Activated CD4-positive, alpha-beta T cell treated with anti-CD3 and anti-CD28 coated beads, Interleukin-2, Interleukin-4, amounts not matched to agents 100 ng/mL and 50 ng/mL, durations not matched to agents 16 hours and 8 hours (primary cell): ENCODE measurements at regions not wholly inside any gene's neighbourhood (a gene's known extent, or its start where the extent isn't known, plus 50 kb on each side); places are given as distances from the start of the nearest gene placed in this dataset.

Experiments
- DNase-seq: peaks from one replicate; pipeline ENCODE4 v3.0.0-alpha.2; 2020; ENCODE audit warnings: low spot score

DNA sequence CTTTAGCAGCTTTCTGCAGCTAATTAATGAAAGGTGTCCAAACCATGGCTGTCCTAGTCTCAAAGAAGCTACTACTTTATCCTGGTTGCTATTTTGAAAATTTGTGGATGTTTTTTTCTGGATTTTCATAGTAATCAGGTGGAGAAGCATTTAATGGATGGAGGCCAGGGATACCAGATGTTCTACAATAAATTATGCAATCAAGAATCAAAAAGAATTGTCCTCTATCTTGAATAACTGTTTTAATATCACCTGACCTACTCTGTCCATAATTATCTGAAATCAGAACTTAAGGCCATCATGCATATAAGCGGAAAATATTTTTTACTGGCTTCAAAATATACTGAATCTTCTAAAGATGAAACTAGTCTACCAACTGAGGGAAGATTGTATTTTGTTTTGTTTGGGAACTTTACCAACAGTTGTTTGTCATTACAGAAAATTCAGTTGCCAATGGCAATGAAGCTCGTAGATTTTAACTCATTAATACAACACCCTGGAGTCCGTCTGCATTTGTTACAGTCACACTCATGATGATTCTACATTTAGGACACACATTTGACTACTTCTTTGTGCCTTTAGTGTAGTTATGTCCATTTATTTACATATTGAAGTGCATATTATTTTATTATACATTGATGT is 762.3 kb upstream of the GRM7 start:
- DNase-seq, result no peak

DNA sequence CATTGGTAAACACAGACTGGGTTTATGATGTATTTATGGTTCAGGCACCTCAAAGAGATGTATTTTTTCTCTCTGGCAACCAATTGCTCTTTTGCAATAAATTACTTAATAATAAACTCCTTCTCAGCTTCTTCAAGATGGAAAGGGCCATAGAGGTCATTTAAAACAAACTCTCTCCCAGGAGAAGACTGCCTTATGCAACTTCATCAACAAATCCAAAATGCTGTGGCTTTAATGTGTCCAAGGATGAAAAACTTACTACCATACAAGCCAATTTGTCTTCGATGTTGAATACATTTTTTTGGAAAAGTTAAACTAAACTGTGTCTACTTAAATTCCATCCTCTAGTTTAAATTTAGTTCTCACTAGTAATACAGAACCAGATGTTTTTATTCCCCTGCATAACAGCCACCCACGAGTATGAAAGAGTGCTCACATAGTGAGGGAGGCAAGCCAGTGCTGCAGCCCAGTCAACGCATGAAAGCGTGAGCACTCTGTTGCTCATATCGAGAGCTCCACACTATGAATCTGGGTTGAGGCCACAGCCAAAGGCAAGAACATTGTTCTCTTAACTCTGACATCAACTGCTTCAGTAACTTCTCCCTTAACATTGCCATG is 761.3 kb upstream of the GRM7 start:
- DNase-seq, result no peak

DNA sequence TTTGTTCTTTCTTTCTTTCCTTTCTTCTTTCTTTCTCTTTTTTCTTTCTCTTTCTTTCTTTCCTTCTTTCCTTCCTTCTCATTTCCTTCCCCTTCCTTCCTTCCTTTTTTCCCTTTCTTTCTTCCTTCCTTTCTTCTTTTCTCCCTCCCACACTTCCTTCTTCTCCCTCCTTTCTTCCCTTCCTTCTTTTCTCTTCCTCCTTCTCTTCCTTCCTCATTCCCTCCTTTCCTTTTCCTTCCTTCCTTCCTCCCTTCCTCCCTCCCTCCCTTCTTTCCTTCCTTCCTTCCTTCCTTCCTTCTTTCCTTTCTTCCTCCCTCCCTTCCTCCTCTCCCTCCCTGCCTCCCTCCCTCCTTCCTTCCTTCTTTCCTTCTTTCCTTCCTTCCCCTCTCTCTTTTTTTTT is 755.7 kb upstream of the GRM7 start:
- DNase-seq, result no peak

DNA sequence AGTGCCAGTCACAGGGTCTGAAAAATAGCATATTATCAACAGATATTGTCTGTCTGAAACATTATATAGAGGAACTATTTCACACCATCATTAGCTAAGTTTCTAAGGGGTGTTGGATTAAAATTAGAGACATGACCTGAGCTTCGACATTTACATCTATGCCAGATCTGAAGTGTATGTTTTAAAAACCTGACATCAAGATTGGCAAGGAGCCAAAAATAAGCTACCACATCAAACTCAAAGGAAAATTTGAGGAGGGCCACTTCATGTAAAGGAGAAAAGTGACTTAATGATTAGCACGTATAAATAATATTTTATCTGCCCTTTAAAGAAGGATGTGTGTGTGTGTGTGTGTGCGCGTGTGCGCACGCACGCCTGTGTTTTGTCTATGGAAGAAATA is 752.0 kb upstream of the GRM7 start:
- DNase-seq, result no peak

DNA sequence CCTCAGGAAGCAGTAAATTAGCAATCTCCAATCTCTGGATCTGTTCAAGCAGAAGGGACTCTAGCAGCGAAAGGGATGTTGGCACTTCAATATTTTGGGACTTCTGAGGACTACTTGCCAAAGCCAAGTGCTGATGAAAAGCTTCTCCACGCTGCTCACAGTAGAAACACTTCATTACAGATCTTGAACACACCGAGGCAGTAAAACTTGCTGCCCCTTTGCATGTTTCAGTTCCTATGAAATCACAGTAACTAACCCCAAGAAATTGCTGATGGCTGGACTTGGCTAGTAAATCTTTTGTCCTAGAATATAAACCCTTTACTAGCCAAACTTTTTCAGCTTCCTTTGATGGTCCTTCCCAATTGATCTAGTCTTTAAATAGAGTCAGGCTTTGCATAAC is 750.5 kb upstream of the GRM7 start:
- DNase-seq, result no peak

DNA sequence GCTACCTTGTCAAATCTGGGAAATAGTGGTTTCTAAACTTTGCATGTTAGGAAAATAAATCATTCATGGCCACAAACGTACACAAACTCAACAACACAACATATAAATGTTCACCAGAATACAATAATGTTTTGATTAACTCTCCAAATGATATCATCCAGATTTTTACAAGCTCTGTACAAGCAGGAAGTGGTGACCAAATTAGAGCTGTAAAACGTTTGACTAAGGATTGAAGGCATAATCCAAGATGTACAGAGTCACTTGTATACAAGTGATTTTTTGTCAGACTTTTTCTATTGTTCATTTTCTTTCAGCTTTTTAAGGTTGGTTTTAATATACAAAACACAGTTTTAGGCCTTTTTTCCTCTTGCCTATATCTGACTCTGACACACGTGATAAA is 748.4 kb upstream of the GRM7 start:
- DNase-seq, result no peak

DNA sequence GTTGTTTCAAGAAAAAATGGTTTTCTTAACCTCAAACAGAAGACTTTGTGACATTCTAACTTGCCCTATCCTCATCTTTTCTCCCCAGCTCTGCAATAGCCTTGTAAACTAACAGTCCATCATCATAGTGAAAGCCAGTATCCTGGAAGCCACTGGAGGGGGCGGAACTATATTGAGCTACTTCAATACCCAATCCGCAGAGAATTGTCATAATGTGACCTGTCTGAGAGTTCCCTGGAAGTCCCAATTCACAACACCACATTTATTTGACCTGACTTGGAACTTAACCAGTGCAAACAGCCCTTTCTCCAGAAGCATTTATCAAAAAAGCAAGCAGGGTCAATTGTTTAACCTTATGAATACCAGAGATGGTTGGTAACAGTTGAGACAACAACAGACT is 747.6 kb upstream of the GRM7 start:
- no peak for DNase-seq

DNA sequence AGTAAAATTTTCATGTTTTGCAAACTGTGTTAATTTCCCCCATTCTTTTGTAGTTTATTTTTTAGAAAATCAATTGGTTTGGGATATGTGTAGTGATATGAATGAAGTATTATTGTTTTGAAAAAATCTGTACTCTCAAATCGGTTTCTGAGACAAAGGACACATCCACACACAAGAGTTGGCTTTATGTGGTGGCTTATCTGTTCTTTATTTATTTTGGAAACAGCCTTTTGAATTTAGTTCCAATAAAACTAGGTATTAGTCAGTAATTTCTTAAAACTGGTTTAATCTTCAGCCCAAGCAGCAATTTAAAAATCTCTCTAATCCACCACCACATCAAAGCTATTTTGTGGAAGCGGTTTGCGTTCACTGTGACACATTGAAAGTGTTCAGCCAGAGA is 741.5 kb upstream of the GRM7 start:
- no peak for DNase-seq

DNA sequence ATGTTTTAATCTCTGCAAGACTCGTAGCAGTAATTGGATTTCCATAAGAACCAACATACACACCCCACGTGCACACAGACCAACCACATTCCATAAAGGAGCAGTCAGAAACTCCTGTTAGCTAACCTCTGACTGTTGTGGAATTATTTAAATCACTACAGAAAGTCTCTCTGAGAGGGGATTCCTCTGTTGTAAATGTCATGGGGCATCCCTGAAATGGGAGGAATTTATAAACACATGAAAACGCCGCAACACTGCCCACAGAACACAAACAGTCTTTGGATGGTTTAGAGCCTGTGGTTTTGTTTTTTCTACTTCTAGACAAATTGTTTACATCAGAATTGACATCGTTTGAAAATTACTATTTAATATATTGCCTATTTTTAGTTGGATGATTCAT is 740.1 kb upstream of the GRM7 start:
- DNase-seq, result no peak

DNA sequence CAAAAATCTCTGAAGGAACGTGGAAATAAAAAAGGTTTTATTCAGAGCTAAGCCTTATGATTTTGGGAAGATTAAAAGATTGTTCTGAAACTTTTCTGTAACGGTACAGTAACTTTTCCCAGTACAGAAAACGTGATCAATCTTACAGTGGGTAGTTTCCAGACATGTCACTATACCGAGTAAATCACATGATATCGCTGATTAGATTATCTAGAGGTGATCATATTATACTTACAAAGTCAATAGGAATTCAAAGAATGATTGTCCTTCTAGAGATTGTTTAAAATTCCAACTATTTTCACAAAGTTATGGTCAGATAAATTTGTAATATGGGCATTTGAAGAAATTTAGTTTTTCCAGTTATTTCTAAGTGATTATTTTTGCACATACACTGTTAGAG is 736.0 kb upstream of the GRM7 start:
- DNase-seq, result no peak

DNA sequence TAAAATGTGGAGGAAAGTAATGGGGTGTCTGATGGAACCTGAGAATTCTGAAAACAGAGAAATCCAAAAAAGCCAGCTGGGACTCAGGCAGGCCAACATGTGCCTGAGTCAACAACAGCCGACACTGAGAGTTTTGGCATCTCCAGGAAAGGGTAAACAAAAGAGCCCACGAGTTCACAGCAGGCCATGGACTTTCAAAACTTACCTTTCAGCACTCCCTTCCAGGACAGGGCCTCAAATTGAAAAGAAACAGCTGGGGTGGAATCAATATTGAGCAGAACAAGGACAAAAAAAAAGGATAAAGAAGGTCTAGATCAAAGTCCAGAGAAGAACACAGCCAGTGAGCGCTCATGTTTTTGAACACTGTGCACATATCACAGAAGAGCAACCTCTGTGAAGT is 735.4 kb upstream of the GRM7 start:
- DNase-seq, result no peak

DNA sequence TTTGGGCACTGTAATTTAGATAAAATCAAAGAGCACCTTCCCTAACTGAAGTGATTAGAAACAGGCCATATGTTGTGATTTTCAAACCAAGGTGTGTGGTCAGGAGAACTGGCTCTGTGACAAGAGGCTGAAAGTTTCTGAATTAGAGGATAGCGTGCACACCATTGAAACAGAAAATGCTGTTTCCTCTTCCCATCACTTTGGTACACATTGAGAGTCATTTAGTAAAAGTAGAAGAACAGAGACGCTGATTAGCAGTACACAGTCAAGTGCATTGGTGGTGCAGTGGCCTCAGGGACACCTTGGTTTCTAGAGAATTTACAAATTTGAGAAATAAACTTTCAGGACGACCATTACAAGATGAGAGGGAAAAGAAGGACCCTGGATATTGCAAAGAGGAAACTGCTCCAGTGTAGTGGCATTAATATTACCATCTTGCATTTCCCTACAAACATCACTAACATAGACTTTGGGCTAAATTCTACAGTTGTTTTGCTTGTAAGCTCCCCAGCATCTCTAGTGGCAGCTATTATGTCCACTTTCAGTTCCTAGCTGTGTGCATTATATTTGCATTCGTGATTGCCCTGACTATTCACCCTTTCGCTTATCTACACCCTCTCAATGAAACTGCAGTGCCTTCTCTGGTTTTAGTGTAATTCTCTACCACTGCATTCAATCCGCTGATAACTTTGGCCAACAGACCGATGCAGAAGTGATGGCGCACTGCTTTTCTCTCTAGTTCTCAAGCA is 728.1 kb upstream of the GRM7 start:
- DNase-seq, result no peak

DNA sequence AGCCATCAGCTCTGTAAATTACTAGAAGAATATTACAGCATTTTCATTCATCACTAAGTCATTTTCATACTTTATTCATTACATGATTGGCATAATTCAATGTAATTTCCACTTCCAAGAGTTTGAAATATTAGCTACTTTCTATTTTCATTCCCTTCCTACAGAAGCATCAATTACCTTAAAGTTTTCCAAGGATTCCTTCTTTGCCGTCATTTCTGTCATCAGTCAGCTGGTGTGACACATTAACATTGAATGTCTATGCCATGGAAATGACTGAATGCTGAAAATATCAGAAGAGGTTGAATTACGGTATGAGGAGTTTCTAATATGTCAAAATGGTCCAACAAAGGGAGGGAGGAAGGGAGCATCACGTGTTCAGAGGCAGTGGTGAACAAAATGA is 718.2 kb upstream of the GRM7 start:
- DNase-seq, result no peak

DNA sequence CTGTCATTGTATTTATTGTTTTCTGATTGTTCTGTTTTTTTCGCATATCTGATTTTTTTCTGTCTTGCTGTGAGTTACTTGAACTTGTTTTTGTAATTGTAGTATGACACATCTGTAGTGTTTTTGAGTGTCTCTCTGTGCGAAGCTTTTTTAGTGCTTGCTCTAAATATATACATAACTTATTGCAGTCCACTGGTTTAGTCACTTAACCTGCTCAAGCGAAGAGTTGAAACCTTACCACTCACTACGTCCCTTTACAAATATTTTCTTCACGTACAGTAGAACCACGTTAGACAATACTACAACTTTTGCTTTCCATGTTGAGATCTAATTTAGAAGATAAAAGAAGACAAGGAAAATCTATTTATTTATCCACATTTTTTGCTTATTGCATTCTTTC is 713.0 kb upstream of the GRM7 start:
- no peak for DNase-seq

DNA sequence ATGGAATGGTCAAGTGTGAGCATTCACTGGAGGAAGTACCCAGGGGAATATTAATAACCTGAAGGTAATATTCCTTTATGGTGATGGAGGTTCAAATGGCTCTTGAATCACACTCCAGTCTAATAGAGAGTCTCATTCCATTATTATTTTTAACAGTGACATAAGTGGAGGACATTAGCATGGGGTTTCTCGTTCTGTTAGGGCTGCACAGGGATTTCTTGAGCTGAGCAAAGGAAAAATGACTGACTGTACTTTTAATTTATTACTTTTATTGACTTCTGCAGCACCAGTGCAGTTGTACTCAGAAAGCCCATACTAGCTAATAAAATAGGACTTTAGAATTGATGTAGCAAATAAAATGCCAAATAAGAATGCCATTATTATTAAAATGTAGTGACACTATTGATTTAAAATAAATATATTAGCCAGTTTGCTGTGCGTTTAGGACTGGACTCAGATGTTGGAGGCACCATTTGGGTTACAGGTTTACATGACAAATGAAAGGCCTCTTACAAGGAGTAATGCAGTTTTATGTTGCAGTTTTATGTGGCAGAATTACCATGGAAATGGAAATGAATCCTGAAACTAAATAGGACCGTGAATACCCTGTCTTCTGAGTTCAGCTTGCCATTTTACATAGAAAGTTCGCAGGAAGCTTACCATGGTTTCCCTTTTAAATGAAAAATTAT is 705.1 kb upstream of the GRM7 start:
- DNase-seq, result no peak

DNA sequence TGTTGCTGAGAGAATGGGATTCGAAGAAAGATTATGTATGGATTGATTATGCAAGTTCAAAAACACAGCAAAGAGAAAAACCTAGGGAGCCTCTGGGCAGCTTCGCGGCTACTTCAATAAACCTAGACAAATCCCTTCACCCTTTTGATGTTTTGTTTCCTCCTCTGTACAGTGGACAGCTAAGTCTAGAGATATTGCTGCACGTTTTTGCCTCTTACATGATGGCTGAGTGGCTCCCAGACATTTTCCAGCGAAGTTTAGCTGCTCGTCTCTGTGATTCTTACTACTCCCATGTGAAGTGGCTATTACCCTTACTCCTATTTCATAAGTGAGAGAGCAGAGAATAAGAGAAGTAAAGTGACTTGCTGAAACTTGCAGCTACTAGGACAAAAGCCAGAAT is 695.0 kb upstream of the GRM7 start:
- DNase-seq, result no peak

DNA sequence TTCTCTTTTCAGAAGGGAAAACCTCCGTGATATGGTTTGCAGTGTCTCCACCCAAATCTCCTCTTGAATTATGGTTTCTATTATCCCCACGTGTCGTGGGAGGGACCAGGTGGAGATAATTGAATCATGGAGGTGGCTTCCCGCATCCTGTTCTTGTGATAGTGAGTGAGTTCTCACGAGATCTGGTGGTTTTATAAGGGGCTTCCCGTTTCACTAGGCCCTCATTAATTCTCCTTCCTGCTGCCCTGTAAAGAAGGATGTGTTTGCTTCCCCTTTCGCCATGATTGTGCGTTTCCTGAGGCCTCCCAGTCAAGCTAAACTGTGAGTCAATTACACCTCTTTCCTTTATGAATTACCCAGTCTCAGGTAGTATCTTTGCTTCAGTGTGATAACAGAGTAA is 692.7 kb upstream of the GRM7 start:
- no peak for DNase-seq

DNA sequence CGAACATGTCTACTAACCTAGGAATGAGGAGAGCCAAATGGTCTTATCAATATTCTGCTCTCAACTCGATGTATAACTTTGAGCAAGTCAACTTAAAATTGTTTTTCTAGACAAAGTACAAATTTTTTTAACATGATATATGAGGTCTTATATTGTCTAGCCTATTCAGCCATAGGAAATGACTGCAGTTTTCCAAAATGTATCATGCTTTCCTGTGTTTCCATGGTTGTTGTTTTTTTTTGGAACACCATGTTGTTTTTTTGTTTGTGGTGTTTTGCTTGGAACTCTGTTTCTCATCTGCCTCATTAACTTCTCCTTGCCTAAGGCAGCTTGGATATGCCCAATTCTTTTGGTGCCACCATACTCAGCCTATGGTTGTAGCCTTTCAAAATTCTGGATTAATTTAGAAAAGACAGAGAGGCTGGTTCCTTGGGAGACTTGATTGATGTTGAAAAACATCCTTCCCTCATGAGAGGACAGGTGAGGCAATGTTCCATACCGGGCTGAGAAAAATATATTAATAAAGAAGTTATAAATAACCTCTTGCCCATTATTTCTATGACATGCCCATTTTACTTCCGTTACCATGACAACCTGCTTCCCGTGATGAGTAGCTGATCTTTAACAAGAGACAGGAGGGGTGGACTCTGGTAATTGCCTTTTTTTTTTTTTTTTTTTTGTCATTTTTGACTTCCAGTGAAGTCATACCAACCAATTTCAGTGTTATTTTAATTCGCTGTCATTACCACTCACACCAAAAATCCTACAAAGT is 687.9 kb upstream of the GRM7 start:
- DNase-seq, result no peak

DNA sequence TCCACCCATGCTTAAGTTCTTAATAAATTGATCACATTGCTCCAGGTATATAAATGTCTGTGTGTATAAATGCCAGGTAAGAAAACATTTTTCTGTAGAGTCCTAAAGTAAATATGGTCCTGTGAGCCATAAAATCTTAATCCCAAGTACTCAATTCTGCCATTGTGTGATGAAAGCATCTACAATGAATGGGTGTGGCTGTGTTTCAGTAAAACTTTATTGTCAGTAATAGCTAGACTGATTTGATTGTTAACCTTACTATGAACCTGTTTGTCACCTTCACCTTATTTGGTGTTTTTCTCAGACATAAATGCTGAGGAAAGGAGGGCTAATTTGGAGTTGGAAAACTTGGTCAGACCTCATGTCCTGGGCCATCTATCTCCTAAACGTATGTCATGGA is 683.5 kb upstream of the GRM7 start:
- no peak for DNase-seq

DNA sequence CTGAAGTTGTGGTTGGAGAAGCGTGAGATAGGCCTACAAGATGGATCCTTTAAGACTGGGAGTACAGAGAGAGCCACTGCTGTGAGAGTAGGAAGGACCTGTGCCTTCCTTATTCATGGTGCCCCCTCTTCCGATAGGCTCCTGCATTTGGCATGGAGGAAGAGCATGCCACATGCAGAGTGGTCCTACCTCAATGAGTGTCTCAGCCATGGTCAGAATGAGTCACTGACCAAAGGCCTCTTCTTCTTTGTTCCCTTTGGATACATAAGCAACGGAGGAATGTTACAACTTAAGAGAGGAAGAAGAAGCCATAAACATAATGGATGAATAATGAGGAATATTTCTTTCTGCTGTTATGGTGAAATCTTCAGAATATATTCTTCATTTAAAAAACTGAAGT is 681.2 kb upstream of the GRM7 start:
- DNase-seq, result no peak

DNA sequence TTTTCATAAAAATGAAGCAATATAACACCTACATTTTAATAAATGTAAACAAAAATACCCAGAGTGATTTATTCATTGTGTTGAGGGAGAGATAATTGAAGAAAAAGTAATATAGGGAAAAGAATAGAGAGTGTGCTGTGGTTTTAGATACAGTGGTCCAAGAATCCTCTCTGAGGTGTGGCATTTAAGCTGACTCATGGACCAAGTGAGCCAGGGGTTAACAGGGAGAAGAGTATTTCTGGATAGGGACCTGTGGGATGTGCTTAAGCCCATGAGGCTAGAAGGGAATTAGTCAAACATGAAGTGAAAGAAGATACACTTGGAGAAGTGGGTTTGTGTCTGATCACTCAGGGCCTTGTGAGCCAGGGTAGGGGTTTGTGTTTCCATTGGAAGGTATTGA is 680.7 kb upstream of the GRM7 start:
- no peak for DNase-seq

DNA sequence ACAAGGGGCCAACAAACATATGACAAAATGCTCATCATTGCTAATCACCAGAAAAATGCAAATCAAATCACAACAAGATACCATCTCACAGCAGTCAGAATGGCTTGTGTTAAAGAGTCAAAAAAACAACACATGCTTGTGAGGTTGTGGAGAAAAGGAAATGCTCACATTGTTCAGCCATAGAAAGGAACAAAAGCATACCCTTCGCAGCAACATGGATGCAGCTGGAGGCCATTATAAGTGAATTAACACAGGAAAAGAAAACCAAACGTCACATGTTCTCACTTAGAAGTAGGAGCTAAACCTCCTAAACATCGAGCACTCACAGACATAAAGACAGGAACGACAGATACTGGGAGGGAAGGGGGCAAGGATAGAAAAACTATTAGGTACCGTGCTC is 678.4 kb upstream of the GRM7 start:
- no peak for DNase-seq
